GM20431 (cell line): ENCODE measurements at regions not wholly inside any gene's neighbourhood (a gene's known extent, or its start where the extent isn't known, plus 50 kb on each side); places are given as distances from the start of the nearest gene placed in this dataset.

ENCODE experiments used
- in situ Hi-C: fragments of 300-500 bp; cut with MseI, MboI; formaldehyde crosslinking; loops from one replicate; pipeline ENCODE4 v1.15.0; 2020; ENCODE audit warnings: low sequenced_read_pairs; ENCODE audit not compliant: unreplicated experiment

DNA sequence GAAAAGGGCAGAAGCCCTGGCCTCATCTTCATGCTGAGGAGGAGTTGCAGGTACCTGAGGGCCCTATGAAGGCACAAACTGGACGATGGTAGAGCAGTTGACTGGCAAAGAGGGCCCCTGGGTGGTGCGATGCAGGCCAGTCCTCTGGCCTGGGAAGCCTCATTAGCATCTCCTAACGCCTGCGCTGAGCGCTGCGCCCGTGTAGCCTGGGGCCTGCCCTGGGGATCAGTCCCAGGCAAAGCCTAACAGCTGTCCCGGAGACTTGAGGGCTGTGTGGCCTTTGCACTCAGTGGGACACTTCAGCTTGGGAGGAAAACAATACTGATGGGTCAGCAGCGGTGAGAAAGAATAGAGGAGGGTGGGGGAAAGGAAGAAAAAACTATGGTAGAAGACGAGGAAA lies 187.7 kb downstream of the RAP2A start:
- in situ Hi-C loops, result no loop called here

DNA sequence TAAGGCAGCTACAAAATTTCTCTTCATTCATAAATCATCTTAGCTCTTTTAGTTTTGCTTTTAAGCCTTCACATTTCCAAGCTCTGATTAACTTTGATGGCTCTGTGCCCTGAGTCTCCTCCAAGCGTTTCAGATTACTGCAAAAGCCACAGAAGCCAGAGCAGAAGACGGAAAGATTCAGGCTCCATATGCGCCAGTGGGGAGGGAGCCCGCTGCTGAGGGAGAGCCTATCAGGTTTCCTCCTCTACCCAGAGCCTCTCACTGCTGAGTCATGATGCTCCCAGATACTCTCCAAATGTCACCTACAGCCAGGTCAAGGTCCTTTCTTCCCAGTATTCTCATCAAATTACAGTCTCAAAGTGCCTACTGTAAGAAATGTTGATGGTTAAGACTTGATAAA lies 193.6 kb downstream of the RAP2A start:
- in situ Hi-C loops, result no loop called here

DNA sequence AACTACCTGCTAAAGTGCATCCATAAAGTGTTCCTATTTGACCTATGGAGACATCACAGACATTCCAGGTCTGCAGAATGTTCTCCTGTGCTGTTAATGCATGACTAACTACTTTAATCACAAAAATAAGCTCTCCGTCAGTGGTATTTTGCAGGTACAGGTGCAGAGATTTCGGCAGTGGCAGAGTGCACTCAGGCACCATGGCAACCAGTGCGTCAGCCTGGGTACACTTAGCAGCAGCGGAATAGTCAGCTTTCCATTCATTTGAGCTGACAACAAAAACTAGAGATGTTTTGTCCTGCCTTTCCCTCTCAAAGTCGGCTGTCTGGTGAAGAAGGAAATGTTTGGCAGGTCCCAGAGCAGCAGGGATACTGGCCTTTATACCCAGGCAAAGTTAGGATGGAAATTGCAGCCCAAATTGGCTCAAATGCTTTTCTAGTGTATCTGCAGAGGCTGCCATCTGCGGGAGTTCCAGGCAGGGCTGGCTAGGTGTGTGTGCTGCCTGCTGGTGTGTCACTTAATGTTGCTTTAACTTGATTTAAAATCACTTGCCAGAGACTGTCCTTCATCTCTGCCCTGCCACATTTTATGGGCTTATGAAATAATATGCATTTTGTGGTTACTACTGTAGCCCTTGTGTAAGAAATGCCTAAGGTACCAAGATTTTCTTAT lies 195.8 kb downstream of the RAP2A start:
- in situ Hi-C loops, result no loop called here

DNA sequence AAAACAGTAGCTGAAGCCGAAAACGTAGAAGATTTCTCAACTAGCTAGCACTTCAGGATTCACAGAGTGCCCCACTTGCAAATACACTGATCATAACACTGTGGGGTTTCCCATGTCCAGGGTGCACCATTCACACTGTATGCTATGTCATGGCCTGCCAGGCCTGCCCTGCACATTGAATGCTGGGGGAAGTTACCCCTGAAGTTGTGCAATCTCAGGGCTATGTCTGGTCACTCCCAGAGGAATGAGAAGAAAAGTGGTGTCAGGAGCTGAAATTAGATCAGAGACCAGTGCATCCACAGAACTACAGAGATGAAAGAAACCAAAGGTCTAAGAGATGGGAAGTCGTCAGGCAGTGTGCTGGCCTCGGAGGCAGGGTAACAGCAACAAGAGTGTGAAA lies 196.8 kb downstream of the RAP2A start:
- in situ Hi-C loops, result no loop called here

DNA sequence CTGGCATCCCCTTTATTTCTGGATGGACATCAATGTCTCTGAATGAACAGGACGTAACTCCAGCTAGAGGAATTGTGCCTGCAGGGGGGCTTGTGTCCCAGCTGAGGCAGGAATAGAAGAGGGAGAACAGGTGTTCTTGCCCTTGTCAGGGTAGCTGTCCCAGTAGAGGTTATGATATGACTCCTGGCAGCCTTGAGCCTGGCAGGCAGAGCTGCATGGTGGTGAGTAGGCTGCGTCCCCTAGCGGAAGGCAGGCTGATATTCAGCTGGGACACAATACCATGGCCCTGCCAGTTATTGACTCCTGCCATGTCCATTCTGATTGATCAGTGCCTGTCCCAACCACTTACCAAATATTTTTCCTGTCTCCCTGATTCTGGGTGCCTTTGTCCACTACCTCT lies 197.2 kb downstream of the RAP2A start:
- in situ Hi-C loops, result no loop called here

DNA sequence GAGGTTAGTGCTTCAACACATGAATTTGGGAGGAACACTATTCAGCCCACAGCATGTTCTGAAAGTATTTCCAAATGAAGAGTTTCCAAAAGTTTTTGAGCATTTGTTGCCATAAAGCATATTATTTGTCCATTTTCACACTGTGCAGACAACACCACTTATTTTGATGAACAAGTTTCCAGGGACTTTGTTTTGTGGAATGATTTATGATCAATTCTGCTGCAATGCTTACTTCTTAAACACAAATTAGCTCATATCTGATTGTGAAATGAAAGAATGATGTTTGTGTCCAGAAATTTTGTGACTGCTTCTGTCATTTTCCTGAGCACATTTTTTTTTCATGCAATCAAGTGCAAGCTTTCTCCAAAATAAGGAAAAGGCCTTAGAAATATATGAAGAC lies 205.3 kb downstream of the RAP2A start:
- in situ Hi-C loops, result no loop called here

DNA sequence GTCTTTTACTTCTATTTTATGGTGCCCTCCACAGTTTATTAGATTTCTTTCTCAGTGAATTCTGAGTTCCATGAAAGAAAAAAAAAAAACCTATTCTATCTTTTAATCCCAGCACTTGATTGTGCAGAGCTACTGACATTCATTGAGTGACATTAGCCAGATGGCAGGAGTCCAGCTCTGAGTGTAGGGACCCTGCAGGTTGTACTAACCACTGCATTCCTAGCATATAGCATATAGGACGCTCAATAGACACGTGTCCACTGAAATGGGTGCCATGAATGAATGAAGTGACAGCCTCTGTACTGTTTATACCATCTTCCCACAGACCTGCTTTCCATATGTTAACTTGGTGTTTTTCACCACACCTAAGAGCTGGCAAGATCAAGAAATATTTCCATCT lies 206.3 kb downstream of the RAP2A start:
- in situ Hi-C loops, result no loop called here

DNA sequence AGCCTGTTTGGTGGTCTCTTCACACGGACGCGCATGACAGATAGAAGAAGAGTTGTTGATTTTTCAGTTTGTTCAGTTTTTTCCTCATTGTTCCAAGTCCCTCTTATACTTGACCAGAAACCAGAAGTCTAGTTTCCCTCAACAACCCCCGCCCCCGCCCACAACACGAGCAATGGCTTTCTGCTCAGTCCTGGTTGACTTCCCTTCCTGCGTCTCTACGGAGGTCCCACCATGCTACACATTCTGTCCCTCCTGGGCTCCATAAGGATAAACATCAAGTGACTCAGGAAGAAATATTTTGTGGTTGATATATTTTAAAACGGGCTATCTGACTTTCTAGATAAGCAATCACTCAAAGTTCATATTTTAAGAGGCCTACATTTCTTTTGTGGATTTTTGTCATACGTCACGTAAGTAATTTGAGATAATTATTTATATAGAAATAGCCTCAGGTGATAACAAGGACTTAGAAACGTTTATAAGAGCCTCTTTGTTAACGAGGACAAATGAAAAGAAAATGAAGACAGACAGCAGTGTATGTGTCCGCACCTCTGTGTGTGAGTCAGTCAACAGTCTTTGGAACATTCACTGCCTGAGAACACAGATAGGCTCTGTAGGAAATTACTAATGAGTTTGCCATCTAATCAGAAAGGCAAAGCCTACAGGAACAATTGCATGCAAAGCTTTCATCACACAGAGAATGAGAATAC lies 214.4 kb downstream of the RAP2A start:
- in situ Hi-C loops, result no loop called here

DNA sequence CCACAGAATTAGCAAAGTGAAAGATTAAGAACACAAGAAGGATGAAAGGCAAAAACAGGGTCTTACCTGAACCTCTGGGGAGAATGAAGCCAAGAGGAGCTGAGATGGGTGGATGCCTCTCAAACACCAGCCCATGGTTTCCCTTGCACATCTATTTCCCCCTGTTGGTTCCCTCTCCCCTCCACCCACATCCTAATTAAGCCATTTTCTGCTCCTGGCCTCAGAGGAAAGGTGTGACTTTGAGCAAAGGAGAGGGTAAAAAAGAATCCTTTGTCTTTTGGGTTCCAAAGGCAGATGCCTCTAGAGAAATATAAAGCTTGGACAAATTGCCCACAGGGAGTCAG lies 214.9 kb downstream of the RAP2A start:
- in situ Hi-C loops, result no loop called here

DNA sequence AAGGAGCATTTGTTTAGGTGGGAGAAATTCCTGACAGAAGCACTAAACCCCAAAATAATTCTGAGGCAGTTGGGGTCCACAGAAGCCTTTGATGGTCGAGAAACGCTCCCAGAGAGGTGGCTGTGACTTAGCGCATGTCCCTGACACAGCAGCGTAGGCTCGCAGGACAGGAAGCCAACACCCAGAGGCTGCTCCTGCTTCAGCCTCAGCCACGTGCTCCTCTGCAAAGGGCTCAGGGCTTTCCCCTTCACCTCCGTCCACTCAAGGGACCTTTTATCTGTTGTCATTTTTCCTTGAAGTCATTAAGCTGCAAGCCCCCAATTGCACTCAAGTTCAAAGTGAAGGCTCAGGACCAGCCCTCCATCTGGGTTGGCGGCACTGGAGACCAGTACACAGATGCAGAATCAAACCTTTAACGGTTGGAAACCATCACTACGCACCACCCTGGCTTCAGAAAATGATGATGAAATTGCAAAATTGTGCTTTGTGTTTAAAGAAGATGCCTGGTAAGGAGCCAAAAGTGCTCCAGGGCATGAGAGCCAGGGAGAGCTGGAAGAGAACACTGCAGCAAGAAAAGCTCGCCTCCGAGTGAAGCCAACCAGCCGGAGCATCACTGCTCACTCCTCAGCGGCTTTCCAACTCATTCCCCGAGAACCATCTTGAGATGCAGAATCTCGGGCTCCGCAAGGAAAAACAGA lies 219.6 kb downstream of the RAP2A start:
- in situ Hi-C loops, result no loop called here

DNA sequence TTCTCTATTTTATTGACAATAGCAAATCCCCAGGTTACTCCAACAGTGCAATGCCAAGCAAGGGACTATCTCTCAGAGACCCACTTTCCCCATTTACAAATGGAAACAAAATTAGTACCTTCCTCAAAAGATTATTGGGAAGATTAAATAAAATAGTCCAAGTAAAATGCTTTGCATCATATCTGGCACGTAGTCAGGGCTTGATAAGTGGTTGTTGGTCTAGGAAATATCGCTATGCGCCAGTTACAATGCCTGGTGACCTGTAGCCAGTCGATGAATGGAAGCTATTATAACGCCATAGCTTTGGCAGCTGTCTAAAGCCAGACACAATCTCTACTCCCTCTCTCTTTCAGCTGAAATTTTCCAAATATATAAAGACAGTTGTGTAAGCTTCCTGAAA lies 220.3 kb downstream of the RAP2A start:
- in situ Hi-C loops, result no loop called here

DNA sequence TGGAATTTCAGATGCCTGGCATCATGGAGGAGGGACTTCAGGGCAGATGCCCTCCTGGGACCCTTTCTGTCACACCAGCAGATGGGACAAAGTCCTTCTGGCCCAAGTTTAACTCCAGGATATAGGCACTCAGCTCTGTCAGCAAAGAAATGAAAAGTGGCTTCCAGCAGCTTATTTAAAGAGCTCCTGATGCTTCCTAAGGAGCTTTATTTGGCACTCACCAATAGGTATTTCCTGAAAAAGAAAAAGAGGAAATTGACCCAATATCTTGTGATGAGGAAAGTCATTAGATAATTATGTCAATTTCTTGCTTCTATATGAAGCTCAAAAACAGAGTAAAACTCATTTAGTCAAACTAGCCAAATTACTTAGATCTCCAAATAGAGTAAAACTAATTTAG lies 224.6 kb downstream of the RAP2A start:
- in situ Hi-C loops, result no loop called here

DNA sequence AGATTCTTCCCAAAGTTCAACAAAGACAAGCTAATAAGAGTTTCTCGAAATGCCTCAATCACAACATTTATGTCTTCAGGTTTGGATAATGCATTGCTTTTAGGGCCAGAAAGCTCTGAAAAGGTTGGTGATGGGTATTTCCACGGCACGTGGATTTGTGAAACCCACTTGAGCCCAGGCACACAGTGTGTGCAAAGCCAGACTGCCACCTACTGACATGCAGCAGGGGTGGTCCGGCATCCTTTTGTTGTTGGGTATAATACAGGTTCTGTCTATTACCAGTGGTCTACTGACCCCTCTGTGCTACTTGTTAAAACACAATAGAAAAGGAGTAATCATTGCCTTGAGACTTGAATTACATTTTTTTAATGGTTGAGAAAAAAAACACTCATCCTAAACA lies 225.6 kb downstream of the RAP2A start:
- in situ Hi-C loops, result no loop called here

DNA sequence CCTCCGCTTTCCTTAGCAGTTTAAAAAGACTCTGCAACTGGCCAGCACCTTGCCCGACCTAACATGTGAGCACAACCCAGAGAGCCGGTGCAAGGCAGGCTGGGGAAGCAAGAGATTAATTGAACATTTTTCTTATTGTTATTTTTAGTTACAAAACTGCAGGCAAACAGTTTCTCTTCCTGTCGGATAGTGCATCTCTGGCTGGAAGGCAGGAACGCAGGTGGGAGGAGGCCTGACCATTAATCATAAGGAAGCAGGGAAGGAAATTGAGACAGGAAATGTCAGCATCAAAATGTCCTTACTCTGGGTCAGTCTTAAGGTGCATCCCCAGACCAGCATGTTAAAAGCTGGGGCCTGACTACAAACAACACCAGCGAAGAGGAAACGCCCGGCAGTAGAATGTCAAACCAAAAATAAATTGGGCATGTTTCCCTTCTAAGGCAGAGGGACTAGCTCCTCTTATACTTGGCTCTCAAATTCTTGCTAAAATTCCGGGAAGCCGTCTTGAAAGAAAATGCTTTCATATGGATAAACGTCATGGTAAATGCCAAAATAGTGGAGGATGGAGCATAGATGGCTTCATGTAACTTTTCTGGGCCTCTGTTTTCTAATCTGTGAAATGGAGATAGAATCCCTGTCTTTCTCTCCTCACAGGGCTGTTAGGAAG lies 226.8 kb downstream of the RAP2A start:
- in situ Hi-C loops, result no loop called here

DNA sequence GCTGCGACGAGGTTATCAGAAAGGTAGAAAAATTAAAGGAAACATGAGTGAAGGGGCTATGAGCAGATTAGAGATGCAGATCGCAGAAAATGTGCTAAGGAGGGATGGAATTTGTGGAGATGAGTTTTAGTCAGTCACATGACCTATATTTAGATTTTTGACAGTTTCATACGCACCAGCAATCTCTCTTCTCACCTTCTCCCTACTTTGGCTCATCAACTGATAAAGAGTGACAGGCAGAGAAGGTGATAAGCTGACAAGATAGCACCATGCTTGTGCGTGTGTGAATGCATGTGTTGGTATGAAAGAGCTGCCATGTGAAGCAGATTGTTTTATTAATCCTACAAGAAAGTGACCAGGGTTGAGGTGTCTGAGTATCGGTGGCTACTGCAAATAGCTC lies 252.6 kb downstream of the RAP2A start:
- in situ Hi-C loops, result no loop called here

DNA sequence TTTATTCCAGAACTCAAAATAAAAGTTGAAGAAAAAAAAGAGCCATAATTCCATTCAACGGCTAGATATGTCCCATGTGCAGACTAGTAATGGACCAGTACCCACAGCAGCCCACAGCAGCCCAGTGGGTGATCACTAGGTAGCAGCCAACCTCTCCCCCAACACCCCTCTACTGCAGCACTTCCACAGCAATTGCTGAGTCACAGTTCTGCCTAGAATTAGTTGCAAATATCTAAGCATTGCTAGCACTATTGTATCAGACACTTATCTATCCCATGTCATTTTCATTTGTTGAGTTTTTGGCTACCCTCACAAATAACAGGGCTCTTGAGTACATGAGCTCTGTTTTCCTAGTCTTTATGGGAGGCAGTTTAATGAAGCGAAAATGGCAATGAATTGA lies 258.7 kb downstream of the RAP2A start:
- in situ Hi-C loops, result no loop called here

DNA sequence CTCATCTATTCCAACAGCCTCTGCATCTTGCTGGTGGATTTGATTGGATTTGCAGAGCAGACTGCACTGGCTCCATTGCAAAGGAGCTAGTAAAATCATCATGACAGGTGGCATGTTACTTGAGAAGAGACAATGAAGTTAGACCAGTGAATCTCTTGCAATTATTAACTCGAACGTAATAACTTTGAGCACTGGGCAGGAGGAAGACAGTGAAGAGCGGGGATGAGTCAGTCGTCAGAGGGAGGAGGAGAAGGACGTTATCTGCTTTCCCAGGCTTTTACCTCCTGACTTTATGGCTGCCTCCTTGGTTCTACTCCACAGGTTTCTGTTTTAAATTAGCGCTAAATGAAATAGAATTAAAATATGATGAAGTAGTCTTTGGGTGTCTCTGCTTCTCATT lies 257.8 kb upstream of the IPO5 start:
- in situ Hi-C loops, result no loop called here

DNA sequence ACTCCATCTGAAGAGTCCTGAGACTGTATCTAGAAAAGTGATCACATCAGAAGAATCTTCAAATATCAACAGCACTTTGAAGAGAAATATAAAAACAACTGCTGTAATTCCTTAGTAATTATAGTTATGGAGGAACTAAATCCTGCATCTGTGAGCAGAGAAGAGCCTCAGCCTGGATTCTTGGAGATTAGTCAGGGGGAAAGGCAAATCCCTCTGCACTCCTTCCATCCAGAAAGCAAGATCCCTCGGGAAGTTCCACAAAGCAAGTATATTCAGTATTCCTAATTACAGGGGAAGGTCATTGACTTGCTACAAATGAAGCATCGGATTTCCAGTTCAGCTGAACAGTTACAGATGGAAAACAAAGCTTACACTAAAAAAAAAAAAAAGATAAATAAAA lies 256.6 kb upstream of the IPO5 start:
- in situ Hi-C loops, result no loop called here

DNA sequence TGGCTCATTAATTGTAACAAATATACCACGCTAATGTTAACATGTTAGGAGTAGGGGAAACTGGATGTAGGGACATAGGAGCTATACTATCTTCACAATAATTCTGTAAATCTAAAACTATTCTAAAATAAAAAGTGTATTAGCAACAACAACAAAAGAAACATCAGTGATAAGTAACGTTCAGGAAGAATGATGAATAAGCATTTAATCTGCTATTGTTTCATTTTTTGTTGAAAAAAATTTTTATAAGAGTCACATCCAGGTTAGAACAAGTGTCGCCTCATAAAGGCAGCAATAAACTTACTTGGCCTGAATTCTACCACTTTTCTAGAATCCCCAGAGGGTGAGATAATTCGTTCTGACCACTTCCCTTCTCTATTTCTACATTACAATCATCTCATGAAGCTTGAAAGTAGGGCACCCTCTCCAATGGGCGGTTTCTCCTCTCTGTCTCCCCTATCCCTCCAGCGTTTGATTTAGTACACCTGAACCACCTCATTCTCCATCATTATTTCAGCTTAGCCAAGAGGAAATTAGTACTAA lies 253.1 kb upstream of the IPO5 start:
- in situ Hi-C loops, result no loop called here

DNA sequence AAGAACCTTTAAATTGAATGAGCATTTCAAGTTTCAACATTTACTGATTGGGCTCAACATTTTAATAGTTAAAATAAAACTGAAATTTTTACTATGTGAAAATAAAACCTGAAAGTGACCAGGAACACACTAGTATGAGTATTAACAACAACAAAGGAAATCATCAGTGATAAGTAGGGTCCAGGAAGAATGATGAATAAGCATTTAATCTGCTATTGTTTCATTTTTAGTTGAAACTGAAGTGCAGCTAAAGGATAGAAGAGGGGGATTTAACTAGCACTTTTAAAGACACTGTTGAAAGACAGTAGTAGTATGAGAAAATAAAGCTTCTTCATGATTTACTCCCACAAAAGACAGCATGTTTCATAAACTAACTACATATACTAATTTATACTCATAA lies 250.9 kb upstream of the IPO5 start:
- in situ Hi-C loops, result no loop called here

DNA sequence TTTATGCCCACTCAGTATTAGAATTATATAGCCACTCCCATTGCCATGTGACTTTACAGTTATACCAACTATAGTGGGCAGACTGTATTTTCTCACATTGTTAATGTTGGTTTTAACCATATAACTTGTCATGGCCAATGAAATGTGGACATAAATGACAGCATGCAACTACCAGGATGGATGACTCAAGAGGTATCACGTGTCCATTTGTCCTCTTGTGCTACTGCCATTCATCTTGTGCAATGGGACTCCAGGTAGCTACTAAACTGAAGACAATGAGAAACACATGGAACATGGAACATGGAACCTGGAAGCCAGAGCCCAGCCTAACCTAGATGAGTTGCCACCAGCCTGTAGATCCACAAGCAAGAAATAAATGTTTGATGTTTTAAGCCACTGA lies 242.7 kb upstream of the IPO5 start:
- in situ Hi-C loops, result no loop called here
